Memory B cell (primary cell): ENCODE measurements at regions not wholly inside any gene's neighbourhood (a gene's known extent, or its start where the extent isn't known, plus 50 kb on each side); places are given as distances from the start of the nearest gene placed in this dataset.

ENCODE experiments used
- ATAC-seq: fragments of 150-1000 bp; cut with Tn5 transposase; 2 replicates; pipeline ENCODE4 v1.10.0; 2021; ENCODE audit warnings: low read depth, mild to moderate bottlenecking, moderate library complexity
- DNase-seq, 2 donors: peaks; one replicate each; pipeline ENCODE4 v3.0.0; 2022; ENCODE audit warnings: low spot score in 2 of 2
- H3K27ac Mint-ChIP-seq: one replicate; pipeline ENCODE4 v1.8.0; 2022; ENCODE audit warnings: mild to moderate bottlenecking, moderate library complexity, mixed read lengths
- H3K27me3 Mint-ChIP-seq: one replicate; pipeline ENCODE4 v1.8.0; 2022; ENCODE audit warnings: mixed read lengths
- H3K36me3 Mint-ChIP-seq: one replicate; pipeline ENCODE4 v1.8.0; 2022; ENCODE audit warnings: mild to moderate bottlenecking, mixed read lengths
- H3K4me1 Mint-ChIP-seq: one replicate; pipeline ENCODE4 v1.8.0; 2022; ENCODE audit warnings: mixed read lengths
- H3K4me3 Mint-ChIP-seq: one replicate; pipeline ENCODE4 v1.8.0; 2022; ENCODE audit warnings: mild to moderate bottlenecking, moderate library complexity, mixed read lengths
- H3K9me3 Mint-ChIP-seq: one replicate; pipeline ENCODE4 v1.8.0; 2022; ENCODE audit warnings: mixed read lengths

DNA sequence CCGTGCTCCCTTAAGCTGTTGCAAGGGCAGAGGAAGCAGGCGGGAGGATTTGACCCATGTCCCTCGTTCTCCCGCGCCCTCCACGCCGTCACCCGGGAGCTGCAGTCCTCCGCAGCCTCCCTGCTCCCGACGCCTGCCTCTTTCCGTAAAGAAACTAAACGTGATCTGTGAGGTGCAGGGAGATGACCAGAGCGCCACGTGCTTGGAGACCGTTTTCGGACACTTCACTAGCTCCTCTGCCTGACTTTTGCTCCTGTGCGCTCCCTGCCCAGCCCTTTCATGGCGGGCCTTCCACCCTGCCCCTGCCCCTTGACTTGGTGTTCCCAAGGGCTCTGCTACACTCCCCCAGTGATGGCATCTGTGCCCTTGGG is 171.2 kb downstream of the LSM5 start:
- Mint-ChIP-seq H3K27me3 (no peaks in the 10 kb centered on the region), H3K4me3 (no peak overlapping the region), H3K36me3 (no peaks in the 10 kb centered on the region), H3K4me1 (no peaks in the 10 kb centered on the region), H3K9me3 (no peaks in the 10 kb centered on the region), H3K27ac (no peak overlapping the region)
- ATAC-seq, result no peak
- DNase-seq, result no peak

- H3K27me3 Mint-ChIP-seq, result no peaks in the 10 kb centered on the region
- DNase-seq (no peak), ATAC-seq (no peak)
- H3K9me3 Mint-ChIP-seq, result no peaks in the 10 kb centered on the region
- H3K4me3 Mint-ChIP-seq, result no peak overlapping the region
- no peaks in the 10 kb centered on the region for H3K36me3 Mint-ChIP-seq
- H3K27ac Mint-ChIP-seq, result no peak overlapping the region
- H3K4me1 Mint-ChIP-seq, result no peaks in the 10 kb centered on the region
These were observed 171.7 kb downstream of the LSM5 start for GRCh38 chr7:32318300-32319011.

GRCh38 chr7:32316839-32317238 is 173.3 kb downstream of the LSM5 start:
- DNase-seq, result no peak
- Mint-ChIP-seq H3K9me3 (no peaks in the 10 kb centered on the region), H3K36me3 (no peaks in the 10 kb centered on the region), H3K27ac (no peak overlapping the region), H3K27me3 (no peaks in the 10 kb centered on the region), H3K4me3 (no peak overlapping the region), H3K4me1 (no peaks in the 10 kb centered on the region)
- no peak for ATAC-seq

GRCh38 chr7:32314761-32315160 is 175.4 kb downstream of the LSM5 start:
- no peaks in the 10 kb centered on the region for H3K27me3 Mint-ChIP-seq
- H3K4me1 Mint-ChIP-seq, result no peaks in the 10 kb centered on the region

DNA sequence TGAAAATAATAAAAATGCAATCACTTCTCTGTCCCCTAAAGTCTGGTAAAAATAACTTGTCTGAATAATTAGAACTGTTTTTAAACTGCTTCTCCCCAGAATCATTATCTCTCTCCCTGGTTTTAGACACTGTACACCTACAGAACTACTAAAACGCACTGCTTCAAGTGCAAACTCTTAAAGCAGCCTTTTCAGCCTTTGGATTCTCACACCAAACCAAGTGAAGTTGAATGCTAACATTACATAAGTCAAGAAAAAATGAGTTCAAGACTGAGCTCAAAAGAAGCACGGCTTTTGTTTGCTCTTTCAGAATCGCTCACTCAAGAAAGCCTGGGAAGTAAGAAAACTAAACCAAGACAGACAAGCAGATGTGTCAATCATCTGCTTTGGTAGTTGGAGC is 188.8 kb downstream of the LSM5 start:
- no peak for ATAC-seq
- Mint-ChIP-seq H3K9me3 (peaks cover 5% of the 10 kb centered on the region), H3K27ac (no peak overlapping the region), H3K27me3 (peaks cover 28% of the 10 kb centered on the region), H3K4me1 (peaks cover 6% of the 10 kb centered on the region), H3K36me3 (no peaks in the 10 kb centered on the region), H3K4me3 (no peak overlapping the region)
- DNase-seq, result no peak

More at GRCh38 chr7:32314761-32315160, 175.4 kb downstream of the LSM5 start:
- ATAC-seq (no peak), DNase-seq (no peak)
- Mint-ChIP-seq H3K27ac (no peak overlapping the region), H3K36me3 (no peaks in the 10 kb centered on the region), H3K9me3 (peaks cover under 1% of the 10 kb centered on the region), H3K4me3 (no peak overlapping the region)

GRCh38 chr7:32299133-32299702 is 191.0 kb downstream of the LSM5 start:
- Mint-ChIP-seq H3K27me3 (peaks cover 20% of the 10 kb centered on the region), H3K27ac (no peak overlapping the region), H3K9me3 (peaks cover 2% of the 10 kb centered on the region), H3K36me3 (no peaks in the 10 kb centered on the region), H3K4me1 (peaks cover 6% of the 10 kb centered on the region), H3K4me3 (no peak overlapping the region)
- DNase-seq (no peak), ATAC-seq (no peak)

DNA sequence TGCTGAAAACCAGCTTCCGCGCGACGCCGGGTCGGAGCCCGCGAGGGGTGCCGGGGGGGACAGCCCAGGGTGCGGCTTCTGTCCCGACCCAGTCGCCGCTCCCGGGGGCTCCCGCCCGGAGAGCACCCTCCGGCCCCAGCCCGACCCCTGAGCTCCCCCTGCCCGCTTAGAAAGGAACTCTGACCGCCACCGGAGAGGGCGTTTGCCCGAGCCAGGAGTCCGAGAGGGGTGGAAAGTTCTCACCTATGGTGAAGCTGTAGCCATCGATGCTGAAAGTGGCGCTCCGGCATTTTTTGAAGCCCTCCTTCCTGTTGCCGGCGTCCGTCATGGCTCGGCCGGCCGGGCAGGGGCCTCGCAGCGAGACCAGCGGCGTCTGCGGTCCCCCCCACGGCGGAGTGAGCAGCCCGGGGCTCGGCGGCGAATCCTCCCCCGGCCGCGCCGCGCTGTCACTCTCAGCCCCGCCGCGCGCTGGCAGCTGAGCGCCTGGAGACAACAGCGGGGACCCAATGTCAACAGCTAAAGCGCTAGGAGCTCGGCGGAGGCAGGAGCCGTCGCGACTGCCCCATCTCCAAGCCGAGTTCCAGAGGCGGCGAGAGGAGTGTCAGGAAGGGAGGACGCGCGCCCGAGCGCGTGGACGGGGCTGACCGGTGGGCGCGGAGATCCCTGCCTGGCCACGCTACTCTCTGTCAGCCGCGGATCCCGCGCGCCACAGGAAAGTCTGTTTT is 191.6 kb downstream of the LSM5 start:
- Mint-ChIP-seq H3K27me3 (peaks cover 18% of the 10 kb centered on the region), H3K36me3 (no peaks in the 10 kb centered on the region), H3K4me3 (no peak overlapping the region), H3K4me1 (peaks cover 6% of the 10 kb centered on the region), H3K27ac (no peak overlapping the region), H3K9me3 (peaks cover 2% of the 10 kb centered on the region)
- DNase-seq, result no peak
- no peak for ATAC-seq

- Mint-ChIP-seq H3K27me3 (peaks cover 16% of the 10 kb centered on the region), H3K9me3 (peaks cover 2% of the 10 kb centered on the region), H3K27ac (no peak overlapping the region), H3K4me1 (no peaks in the 10 kb centered on the region), H3K4me3 (no peak overlapping the region), H3K36me3 (no peaks in the 10 kb centered on the region)
- DNase-seq, result no peak
- ATAC-seq, result no peak
These were observed 196.3 kb downstream of the LSM5 start for GRCh38 chr7:32293833-32294232.

- peaks cover 5% of the 10 kb centered on the region for H3K27me3 Mint-ChIP-seq
- H3K36me3 Mint-ChIP-seq, result no peaks in the 10 kb centered on the region
- no peaks in the 10 kb centered on the region for H3K4me1 Mint-ChIP-seq
- H3K9me3 Mint-ChIP-seq, result peaks cover 1% of the 10 kb centered on the region
- no peak overlapping the region for H3K27ac Mint-ChIP-seq
- no peak for ATAC-seq
- DNase-seq, result no peak
- H3K4me3 Mint-ChIP-seq, result no peak overlapping the region
These were observed 200.3 kb downstream of the LSM5 start for GRCh38 chr7:32289651-32290414.

GRCh38 chr7:32285698-32286097 is 204.5 kb downstream of the LSM5 start:
- H3K4me1 Mint-ChIP-seq, result no peaks in the 10 kb centered on the region
- H3K4me3 Mint-ChIP-seq, result no peak overlapping the region
- no peak for DNase-seq
- peaks cover 2% of the 10 kb centered on the region for H3K27me3 Mint-ChIP-seq
- peaks cover 4% of the 10 kb centered on the region for H3K9me3 Mint-ChIP-seq
- ATAC-seq, result no peak
- no peak overlapping the region for H3K27ac Mint-ChIP-seq
- no peaks in the 10 kb centered on the region for H3K36me3 Mint-ChIP-seq

DNA sequence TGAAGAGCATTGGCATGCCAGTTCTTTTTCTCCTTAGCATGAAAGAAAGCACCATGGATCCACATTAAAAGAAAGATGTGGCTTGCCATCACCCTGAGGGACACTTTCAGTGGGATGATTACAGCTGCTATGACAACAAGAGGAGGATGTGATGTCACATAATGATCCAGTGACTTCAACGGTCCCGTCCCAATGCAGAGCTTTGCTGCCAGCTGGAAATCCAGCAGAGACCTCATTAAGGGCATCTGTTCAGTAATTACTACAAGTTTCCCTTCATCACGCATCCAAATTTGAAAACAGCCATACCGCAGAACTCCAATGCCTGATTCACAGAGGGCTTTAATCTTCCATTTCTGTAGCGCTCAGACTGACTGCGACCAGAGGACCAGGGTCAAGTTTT is 206.6 kb downstream of the LSM5 start:
- Mint-ChIP-seq H3K4me1 (no peaks in the 10 kb centered on the region), H3K27me3 (peaks cover 2% of the 10 kb centered on the region), H3K9me3 (peaks cover 4% of the 10 kb centered on the region), H3K4me3 (no peak overlapping the region), H3K27ac (no peak overlapping the region), H3K36me3 (no peaks in the 10 kb centered on the region)
- ATAC-seq (no peak), DNase-seq (no peak)

DNA sequence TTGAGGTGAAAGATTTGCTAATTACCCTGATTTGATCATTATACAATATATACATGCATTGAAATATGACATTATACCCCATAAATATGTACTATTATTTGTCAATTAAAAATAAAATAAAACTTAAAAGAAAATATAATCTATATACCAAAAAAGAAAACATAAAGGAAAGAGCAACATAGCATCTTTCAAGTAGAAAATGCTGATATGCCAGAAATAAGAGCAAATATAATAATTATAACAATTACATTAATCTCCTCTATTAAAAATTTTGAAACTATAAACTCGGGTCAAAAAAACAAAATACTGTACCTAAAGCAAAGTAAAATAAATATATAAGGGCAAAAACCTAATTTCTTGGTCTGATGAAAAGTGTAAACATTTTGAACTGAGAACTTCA is 209.3 kb upstream of the PDE1C start:
- Mint-ChIP-seq H3K36me3 (no peaks in the 10 kb centered on the region), H3K4me3 (no peak overlapping the region), H3K27me3 (peaks cover under 1% of the 10 kb centered on the region), H3K4me1 (no peaks in the 10 kb centered on the region), H3K9me3 (peaks cover 3% of the 10 kb centered on the region), H3K27ac (no peak overlapping the region)
- DNase-seq (no peak), ATAC-seq (no peak)

DNA sequence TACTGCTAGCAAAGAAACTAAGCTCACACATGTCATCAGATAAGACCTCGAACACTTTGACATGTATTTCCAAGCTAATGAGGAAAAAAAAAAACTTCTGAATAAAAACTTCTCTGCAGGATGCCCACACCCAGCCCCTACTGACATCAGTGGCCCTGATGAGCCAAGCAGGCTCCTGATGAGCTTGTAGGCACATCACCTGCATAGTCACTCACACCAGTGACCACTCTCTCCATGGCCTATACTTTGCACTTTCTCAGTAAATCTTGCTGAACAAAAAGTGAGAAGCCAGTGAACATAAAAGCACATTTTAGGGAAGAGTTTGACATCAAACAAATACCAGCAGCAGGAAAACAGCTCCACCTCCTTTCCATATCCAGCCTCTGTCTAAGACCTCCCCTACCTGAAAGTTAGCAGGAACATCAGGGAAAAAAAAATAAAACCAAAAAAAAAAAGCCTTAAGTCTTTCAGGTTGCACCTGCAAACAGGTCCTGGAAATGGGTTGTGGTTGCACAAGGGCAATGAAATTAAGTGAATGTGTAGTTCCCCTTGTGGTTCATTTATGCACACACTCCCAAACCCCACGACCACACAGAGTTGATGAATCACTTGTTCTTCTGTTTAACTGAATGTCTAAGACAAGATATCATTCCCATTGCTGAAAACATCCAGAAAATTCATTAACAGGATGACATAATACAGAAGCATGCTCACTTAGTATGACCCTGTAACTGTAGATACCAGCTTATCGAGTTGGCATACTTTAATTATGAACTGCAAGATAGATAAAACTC is 205.2 kb upstream of the PDE1C start:
- Mint-ChIP-seq H3K4me1 (no peaks in the 10 kb centered on the region), H3K27me3 (no peaks in the 10 kb centered on the region), H3K9me3 (no peaks in the 10 kb centered on the region), H3K27ac (no peak overlapping the region), H3K36me3 (no peaks in the 10 kb centered on the region), H3K4me3 (no peak overlapping the region)
- DNase-seq (no peak), ATAC-seq (no peak)
